ENCODE measurements at regions not wholly inside any gene's neighbourhood (a gene's known extent, or its start where the extent isn't known, plus 50 kb on each side); places are given as distances from the start of the nearest gene placed in this dataset.

- Histone ChIP-seq H2BK12ac (ENCODE audit: low read depth, low read length) (no peak overlapping the region), H3K56ac (replicated peaks; ENCODE audit: insufficient read length, low read depth, low read length) (no peak overlapping the region), H3K23me2 (ENCODE audit: low read depth, low read length) (no peaks in the 10 kb centered on the region), H3K4me3 (ENCODE audit: extremely low read depth in 1 of 4, insufficient read depth in 2 of 4, low read depth in 3 of 4, low read length in 4 of 4) (no peak overlapping the region), H2AFZ (ENCODE audit: low read length) (no peak overlapping the region), H2BK15ac (ENCODE audit: low read length) (no peak overlapping the region), H4K8ac (ENCODE audit: extremely low read depth, insufficient read depth, low read length) (no peak overlapping the region), H3K4me2 (ENCODE audit: insufficient read depth in 1 of 2, low read depth in 2 of 2, low read length in 2 of 2) (no peak overlapping the region), H2BK5ac (ENCODE audit: low read depth, low read length) (no peak overlapping the region), H3K14ac (ENCODE audit: insufficient read length) (no peak overlapping the region), H3K79me1 (ENCODE audit: low read depth, low read length) (no peaks in the 10 kb centered on the region), H4K20me1 (replicated peaks in 1 of 2; ENCODE audit: control insufficient read depth in 1 of 2, insufficient read depth in 2 of 2, low read length in 2 of 2) (no peaks in the 10 kb centered on the region), H3K9ac (replicated peaks in 1 of 4; ENCODE audit: extremely low read depth in 1 of 4, low read depth in 3 of 4, low read length in 3 of 4) (no peak overlapping the region), H3K23ac (ENCODE audit: insufficient read length) (no peak overlapping the region), H3K9me3 (ENCODE audit: insufficient read depth in 2 of 2, low read depth in 1 of 2, low read length in 1 of 2) (no peaks in the 10 kb centered on the region), H3K18ac (ENCODE audit: extremely low read depth, low read length) (no peak overlapping the region), H2AK5ac (ENCODE audit: low read depth, low read length) (no peak overlapping the region), H2BK120ac (replicated peaks; ENCODE audit: low read depth, low read length) (no peak overlapping the region), H3K27ac (ENCODE audit: low read depth, low read length) (no peak overlapping the region), H3K4me1 (replicated peaks in 1 of 4; ENCODE audit: control insufficient read depth in 3 of 4, insufficient read depth in 4 of 4, low read length in 3 of 4) (no peaks in the 10 kb centered on the region), H2BK20ac (ENCODE audit: low read length) (no peak overlapping the region), H3K4ac (replicated peaks; ENCODE audit: insufficient read length, low read depth, low read length) (no peak overlapping the region), H4K91ac (replicated peaks; ENCODE audit: insufficient read length, low read length) (no peak overlapping the region), H3K27me3 (replicated peaks in 1 of 4; ENCODE audit: control insufficient read depth in 3 of 4, extremely low read depth in 1 of 4, insufficient read depth in 3 of 4, low read length in 3 of 4) (no peaks in the 10 kb centered on the region), H3K79me2 (ENCODE audit: control insufficient read depth in 1 of 2, insufficient read depth in 2 of 2, low read length in 2 of 2) (no peaks in the 10 kb centered on the region), H3K36me3 (ENCODE audit: control insufficient read depth in 2 of 4, insufficient read depth in 4 of 4, low read length in 3 of 4) (no peaks in the 10 kb centered on the region), H4K5ac (ENCODE audit: insufficient read length, low read depth, low read length) (no peak overlapping the region)
- POLR2A ChIA-PET (ENCODE audit: partially characterized antibody), result no interaction called here
- WGBS, 2 experiments (ENCODE audit: extremely low coverage in 1 of 2, insufficient coverage in 1 of 2, insufficient read length in 1 of 2, insufficient replicate concordance in 2 of 2, low coverage in 1 of 2, low lambda C conversion rate in 2 of 2, missing lambda C conversion rate in 1 of 2), result 89% methylated on average over 4 of the region's 4 CpGs; no CpG with 5 or more reads in 1 of the 2 experiments
- CTCF ChIA-PET (ENCODE audit: partially characterized antibody), result no interaction called here
- no peak for DNase-seq (ENCODE audit: low read depth in 1 of 2, low spot score in 2 of 2)
- TF ChIP-seq RNF2 (IDR thresholded peaks at IDR 0.05; ENCODE audit: borderline replicate concordance, low read depth, low read length, missing control alignments, poor library complexity, severe bottlenecking), result no peak
- TF ChIP-seq POLR2AphosphoS5 (IDR thresholded peaks at IDR 0.05; ENCODE audit: low read depth, low read length), result no peak
- no peak for TF ChIP-seq TAF1 (IDR thresholded peaks at IDR 0.05; ENCODE audit: low read depth, low read length)
- TF ChIP-seq RBBP5 (IDR thresholded peaks at IDR 0.05; ENCODE audit: borderline replicate concordance, low read depth, low read length), result no peak
- no peak for TF ChIP-seq CBX5 (IDR thresholded peaks at IDR 0.05; ENCODE audit: low read depth, low read length)
- TF ChIP-seq JUN (IDR thresholded peaks at IDR 0.05; ENCODE audit: low read depth, low read length), result no peak
- TF ChIP-seq TBP (IDR thresholded peaks at IDR 0.05; ENCODE audit: low read depth, low read length), result no peak
- no peak for TF ChIP-seq RXRA (IDR thresholded peaks at IDR 0.05; ENCODE audit: insufficient read depth, low read depth, low read length)
- TF ChIP-seq ATF2 (IDR thresholded peaks at IDR 0.05; ENCODE audit: low read length), result no peak
- TF ChIP-seq POU5F1 (IDR thresholded peaks at IDR 0.05; ENCODE audit: low read depth, low read length), result no peak
- no peak for TF ChIP-seq SUZ12 (IDR thresholded peaks at IDR 0.05; ENCODE audit: low read length)
- no peak for TF ChIP-seq TCF12 (IDR thresholded peaks at IDR 0.05; ENCODE audit: low read depth, low read length)
- no peak for FAIRE-seq
These were observed 185.2 kb downstream of the HGF start for GRCh38 chr7:81584667-81585066.
